AG20443 (cell line): ENCODE measurements at regions not wholly inside any gene's neighbourhood (a gene's known extent, or its start where the extent isn't known, plus 50 kb on each side); places are given as distances from the start of the nearest gene placed in this dataset.

Experiments used
- DNase-seq: peaks from one replicate; pipeline ENCODE4 v3.0.0; 2012; ENCODE audit warnings: low spot score, mixed read lengths

DNA sequence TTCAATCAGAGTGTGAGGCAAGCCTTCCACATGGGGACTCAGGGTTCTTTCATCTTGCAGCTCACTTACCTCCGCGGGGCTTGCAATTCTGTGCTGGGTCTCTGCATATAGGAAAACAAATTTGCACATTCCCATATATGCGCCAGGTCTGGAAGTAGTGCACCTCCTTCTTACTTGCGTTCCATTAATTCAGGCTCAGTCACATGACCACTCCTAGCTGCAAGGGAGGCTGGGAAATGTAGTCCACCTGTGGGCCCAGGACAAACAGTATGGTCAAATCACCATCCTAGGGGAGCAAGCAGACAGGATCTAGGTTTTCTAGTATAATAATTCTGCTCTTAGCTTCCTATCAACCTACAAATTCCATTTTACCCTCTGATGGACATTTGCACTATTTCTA, 160.4 kb downstream of the AACS start:
- DNase-seq = no peak

DNA sequence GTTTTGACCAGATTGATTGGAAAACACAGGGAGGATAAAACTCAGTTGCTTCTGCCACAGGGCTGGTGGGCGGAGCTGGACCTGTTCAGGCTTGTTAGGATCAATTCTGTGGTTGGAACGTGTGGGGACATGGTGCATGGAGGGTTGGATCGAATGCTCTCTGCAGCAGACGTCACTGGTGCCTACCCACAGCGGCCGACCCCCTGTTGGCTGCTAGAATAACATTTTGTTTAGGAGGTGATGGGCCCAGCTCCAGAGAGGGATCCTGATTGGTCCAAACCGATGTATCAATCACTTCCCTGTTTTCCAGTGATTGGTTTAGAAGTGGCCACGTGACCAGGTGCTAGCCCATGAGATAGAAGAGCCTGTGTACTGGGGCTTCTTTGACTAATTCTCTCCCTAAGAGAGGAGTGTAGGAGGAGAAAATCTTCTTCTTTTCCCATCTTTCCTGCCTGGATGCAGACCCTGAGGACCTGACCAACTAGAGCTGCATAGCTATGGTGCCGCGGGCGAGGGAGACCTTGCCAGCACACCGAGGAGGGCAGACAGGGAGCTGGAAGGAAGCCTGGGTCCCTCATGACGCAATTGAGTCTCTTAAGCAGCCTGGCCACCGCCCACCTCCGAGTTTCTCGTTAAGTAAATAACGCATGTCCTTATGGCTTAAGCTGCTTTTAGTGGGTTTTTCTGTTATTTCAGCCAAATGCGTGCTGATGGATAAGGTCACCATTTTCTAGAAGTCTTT, 163.5 kb downstream of the AACS start:
- no peak for DNase-seq

DNA sequence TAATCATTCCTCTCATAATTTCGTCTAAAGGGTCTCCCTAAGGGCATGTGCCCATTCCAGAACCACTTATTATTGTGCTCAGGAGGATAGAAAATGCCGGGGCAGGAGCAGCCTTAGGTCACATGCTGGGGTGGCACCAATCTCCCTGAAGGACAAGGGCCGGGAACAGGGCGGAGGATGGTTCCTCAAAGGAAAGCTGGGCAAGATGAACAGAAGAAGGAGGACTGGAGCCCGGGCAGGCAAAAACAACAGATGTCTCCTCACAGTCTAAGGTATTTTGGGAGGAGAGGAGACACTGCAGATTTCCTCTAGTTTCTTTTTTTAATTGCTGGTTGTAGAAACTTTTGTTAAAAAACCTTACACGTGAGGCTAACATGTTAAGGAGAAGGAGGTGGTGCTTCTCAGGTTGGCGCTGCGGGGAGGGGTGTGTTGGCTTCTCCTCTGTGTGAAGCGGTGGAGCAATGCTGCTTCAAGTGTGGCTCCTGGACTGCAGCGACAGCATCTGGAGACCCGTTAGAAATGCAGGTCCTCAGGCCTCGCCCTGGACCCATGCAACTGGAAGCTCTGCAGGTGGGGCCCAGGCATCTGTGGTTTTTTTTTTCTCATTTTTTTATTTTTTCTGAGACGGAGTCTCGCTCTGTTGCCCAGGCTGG, 164.8 kb downstream of the AACS start:
- no peak for DNase-seq

DNA sequence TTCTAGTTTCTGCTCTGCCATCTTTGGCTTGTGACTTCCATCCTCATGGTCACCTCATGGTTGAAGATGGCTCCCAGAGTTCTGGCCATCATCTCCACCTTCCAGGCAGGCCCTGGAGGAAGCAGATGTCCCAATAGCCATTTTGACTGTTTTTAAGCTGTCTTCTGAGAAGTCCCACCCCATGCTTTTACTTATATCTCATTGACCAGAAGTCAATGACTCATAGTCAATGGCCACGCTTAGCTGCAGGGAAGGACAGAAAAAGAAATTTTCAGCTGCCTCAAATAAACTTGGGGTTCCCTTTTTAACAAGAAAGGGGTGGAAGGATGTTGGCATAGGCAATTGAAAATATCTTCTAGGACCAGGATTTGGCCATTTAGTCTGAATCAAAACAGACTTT, 168.1 kb downstream of the AACS start:
- no peak for DNase-seq

DNA sequence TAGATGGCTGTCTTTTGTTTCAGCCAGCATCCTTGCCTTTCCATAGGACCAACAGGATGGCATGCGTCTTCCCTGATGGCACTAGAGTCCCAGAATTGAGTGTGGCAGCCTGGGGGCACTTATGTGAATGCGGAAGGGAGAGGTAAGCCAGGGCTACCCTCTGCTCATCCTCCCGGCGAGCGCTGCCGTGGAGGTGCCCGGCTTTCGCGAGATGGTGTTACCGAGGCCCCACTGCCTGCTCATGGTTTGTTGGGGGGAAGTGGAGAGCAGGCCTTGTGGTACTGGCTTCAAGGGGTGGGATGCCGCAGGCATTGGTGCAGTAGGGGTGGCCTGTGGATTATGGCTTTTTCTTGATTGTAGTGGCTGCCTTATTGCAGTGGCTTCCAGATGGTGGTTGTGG, 174.3 kb downstream of the AACS start:
- no peak for DNase-seq

DNA sequence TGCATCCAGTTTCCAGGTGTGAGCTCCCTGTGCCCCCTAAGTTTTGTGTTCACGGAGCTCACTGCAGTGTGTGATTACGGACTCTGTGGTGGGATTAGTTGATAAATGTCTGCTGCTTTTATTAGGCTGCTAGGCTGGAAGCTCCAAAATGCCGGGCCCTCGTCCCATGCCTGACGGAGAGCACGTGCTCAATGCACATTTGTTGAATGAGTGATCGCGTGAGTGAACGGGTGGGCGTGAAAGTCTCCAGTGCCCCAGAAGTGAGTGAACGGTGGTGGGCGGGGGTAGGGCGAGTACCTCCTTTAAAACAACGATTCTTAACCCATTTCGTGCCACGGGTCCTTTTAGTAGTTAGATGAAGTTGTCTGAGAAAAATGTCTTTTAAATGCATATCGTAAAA, 175.5 kb downstream of the AACS start:
- no peak for DNase-seq

DNA sequence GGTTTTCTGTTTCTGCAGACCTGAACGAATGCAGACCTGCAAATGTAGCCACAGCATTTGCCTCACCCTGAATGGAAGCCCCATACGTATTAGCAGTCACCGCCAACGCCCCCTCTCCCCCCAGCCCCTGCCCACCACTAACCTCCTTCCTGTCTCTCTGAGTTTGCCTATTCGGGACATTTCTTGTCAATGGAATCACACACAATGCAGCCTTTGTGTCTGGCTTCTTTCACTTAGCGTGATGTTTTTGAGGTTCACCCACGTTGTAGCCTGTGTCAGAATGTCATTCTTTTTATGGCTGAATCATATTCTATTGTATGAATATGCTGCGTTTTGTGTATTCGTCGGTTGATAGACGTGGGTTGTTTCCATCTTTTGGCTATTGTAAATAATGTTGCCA, 178.6 kb downstream of the AACS start:
- no peak for DNase-seq

DNA sequence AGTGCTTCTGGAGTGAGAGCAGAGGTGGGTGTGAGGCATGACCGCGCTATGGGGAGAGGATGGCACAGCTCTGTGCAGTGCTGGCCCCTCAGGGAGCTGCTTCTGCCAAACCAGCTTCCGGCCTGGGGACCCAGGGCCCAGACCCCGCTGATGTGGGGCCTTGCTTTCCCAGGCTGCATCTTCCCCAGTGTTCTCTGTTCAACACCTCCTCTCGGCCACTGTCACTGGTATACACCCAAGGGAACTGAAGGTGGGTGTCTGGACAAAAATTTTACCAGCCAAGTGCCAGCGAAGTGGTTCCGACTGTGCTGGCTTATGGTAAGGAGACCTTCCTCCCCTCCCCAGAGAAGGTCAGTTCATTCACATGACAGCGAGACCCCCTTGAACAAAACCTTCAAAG, 179.1 kb downstream of the AACS start:
- no peak for DNase-seq

DNA sequence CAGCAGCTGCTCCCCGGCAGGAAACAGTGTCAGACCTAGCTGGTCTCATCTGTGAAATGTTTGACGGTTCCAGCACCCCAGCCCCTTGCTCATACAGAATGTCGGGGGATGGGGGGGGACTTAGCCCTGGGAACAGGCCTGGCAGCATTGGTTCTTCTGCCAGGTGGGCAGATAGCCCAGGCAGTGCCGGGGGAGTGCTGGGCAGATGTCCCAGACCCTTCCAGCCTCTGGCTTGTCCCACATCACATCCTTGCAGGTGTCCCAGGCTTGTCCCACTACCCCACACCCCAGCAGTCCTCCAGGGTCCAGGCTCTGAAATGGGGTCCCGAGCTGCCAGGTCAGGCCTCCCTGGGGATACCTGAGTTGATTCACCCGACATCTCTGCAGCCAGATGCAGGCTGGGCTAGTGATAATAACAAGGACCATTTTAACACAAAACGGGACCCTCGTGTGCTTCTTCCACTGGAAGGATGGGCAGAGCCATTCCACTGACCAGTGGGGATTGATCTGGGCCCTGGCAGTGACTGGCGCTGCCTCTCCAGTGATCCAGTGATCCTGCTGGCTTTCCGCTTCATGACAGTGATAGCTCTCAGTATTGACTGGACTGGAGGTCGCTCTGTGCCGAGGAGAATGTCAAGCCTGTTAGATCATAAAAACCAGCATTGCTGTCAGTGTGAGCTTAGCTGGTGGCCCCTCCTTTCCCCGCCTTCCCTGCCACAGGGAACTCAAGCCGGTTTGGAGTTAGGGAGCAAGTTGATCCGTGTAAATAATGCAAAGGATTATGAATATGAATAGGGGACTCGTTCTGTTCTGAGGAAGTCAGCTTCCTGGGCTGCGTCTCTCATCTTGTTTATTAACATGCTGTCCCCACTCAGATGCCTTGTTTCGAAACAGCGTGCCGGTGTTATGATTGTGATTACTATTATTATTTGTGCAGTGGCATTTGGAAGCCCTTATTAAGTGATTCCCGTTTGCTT, 180.6 kb downstream of the AACS start:
- no peak for DNase-seq

DNA sequence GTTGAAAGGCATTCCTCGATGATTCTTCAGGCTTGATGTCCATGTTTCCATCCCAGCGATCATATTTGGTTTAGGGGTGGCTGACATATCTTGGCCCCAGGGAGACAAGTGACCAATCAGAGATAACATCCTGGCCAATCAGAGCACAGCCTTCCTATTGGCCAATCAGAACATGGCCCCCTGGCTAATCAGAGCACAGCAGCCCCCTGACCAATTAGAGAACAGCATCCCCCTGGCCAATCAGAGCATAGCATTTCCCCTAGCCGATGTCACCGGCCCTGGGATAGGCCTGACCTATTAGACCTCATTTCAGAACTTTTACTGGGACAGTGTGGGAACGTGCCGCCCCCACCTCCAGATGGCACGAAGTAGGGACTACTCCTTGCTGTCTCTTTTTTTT, 182.2 kb downstream of the AACS start:
- no peak for DNase-seq

DNA sequence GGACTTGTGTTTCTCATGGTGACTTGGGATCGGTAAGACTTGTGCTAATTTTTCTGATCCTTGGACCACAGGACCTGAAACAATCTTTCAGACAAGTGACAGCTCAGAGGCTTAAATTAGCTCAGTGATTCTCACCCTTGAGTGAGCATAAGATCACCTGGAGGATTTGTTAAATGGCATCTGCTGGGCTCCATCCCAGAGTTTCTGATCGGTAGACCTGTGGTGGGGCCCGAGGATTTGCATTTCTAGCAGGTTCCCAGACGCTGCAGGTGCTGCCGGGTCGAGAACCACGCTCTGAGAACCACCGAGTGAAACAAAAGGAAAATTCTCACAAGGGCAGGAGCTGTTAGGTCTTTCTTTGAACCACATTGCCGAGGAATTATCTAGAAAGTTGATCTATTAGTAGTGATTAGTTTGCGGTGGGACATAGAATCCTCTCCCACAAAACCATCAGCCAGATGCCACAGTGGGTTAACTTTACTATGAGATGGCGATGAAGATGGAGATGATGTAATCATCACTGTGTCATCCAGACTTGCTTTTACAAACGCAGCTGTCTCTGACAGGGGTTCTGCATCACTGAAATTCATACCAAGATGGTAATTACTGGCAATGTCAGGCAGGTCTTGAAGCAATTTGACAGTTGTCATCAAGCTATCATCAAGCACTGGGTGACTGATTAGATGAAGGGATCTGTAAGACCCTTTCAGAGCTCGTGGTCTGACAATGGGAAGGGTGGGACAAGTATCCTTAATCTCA, 184.0 kb downstream of the AACS start:
- no peak for DNase-seq

DNA sequence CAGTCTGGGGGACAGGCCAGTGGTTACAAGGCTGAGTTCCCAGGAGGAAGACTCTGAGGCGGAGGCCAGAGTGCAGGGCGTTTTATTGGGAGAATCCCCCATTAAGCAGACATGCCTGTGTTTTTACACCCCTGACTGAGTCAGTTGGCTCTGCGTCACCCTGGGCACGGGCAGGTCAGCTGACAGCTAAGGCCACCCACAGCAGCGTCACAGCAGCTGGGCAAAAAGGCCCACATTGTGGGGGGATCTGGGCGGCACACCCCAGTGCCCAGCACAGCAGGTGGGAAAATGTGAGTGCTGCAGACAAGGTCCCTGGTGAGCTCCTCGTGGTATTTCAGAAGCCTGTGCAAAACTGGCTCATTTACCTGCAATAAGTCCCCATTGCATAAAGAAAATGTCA, 184.7 kb downstream of the AACS start:
- no peak for DNase-seq

DNA sequence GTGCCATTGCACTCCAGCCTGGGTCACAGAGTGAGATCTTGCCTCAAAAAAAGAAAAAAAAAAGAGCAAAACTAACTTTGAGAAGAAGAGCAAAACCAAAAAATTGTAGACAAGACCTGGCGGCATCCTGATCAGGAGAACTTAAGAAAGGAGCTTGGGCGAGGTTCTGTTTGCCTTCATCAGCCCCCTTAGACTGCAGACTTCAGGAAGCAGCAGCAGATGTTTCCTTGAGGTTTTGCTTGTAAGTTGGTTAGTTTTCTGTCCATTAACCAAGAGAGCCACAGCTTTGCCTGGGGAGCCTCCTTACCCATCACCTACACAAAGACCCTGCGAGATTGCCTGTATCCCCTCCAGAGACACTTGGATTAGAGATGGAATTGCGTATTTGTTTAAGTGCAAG, 189.0 kb downstream of the AACS start:
- no peak for DNase-seq

DNA sequence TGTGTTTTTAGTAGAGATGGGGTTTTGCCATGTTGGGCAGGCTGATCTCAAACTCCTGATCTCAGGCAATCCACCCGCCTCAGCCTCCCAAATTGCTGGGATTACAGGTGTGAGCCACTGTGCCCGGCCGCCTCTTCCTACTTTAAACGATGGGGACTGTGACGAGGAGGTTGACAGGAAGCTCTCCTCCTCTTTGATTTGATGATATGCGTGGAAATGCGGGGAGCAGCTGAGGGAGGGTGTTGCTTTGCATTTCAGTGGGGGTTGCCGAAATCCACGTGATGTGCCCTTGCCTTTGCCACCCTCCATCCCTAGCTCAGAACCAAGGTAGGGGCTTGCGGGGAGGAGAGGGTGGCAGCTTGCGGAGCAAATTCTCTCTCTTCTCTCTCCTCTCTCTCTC, 189.6 kb downstream of the AACS start:
- DNase-seq = no peak

DNA sequence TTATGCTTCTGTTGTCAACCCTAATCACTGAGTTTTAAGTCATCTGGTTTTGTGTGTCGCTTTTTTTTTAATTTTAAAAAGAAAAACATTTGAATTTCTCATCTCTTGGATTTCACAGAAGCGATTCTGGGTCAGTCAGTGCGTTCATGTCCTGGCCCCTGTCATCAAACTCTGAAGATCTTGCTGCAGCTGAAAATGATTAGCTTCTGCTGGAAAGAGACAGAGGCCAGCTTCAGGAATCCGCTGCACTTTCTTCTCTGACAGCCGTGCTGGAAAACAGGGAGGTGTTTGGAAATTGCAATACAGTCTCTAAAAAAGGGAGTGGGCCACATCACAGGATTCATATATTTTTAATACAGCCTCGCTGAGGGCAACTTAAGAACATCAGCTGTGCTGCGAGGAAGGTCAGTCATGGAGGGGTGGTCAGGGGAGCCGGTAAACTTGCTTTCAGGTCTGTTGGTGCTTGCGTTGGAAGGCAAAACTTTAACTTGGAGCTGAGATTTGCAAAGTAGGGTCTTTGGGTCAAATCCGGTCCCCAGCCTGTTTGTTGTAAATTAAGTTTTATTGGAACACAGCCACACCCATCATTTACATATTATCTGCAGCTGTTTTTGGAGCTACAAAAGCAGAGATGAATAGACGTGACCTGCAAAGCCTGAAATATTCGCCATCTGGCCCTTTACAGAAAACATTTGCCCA, 190.8 kb downstream of the AACS start:
- no peak for DNase-seq

DNA sequence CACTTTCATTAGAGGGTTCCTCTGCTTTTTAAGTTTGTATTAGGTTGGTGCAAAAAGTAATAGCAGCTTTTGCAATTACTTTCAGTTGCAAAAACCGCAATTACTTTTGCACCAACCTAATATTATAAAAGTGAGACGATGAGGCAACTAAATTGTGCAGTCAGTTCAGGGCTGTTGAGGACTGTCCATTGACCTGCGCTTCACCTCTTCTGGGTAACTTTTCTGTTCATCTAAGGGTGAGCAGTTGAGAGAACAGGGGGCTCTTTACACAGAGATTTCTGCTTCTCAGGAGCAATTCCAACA, 191.3 kb downstream of the AACS start:
- DNase-seq = no peak

DNA sequence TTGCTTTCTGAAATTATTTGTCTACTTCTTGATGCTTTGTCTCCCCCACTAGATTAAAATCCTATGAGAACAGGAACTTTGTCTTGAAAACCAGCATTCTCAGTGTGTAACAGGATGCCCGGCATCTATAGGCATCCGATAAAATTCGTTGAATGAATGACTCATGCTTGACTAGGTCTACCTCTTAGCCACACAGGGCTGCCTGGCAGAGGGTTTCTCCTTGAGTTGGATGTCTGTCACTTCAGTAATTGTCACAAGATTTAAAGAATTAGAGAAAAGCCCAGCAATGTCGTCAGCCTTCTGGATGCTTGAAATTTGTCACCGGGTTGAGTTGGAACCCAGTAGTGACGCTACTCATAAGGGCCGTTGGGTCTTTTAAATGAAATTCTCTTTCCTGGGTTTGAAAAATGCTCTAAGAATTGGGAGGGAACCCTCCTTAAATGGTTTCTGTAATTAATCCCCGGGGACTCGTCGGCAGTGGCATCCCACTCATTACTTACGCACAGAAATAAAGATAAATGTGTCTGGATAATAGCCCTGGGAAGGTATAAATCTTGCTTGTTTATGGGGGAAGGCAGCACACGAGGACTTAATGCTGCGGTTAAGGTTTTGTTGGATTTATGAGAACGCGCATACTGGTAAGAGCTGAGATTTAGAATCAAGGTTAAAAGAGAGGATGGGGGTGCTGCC, 194.1 kb downstream of the AACS start:
- DNase-seq = no peak

DNA sequence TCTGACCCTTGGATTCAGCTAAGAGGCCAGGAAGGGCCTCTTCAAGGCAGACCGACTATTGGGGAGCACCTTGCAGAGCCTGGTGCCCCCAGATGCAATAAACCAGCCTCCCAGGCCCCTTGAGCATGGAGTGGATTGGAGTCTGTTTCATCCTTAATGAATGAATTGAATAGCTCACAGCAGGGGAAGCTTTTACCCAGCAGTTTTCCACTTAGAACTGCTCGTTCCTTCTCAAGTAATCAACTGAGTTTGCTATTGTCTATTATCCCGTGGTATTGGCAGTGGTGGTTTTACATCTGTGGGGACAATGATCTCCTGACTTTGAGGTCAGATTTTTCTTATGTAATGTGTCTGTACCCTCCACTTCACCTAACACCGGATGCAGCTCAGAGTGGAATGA, 197.6 kb downstream of the AACS start:
- DNase-seq = no peak

DNA sequence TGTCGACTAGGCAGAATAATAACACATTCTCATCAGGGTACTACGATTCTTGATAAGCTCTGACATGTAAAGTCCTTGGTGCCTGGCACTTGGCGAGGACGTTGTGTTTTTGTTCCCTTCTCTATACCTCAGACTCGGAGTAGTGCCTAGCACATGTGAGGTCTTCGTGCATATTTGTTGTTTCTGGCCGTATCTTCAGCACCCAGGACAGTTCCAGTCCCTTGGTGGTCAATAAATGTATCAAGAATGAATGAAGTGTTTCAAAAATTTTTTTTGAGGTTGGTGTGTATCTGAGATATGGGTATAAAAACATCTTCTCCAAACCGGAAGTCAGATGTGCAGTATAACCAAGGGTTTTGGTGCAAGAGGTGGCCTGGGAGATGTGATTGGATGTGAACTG, 198.2 kb downstream of the AACS start:
- DNase-seq = no peak

DNA sequence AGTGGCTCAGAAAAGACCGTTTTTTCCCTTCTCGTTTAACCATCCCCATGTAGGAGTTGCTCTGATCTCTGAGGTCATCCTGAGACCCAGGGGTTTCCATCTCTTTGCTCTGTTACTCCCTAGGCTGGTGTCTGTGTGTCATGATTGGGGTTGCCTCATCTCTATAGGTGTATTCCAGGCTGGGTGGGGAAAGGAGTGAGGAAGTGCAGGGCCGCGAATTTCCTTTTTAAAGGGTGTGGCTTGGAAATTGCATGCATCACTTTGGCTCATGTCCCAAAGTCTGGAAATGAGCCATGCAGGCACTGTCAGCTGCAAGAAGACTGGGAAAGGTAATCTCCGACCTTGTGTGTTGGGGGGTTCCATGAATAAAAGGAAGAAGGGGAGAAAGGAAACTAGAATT, 201.9 kb downstream of the AACS start:
- no peak for DNase-seq

DNA sequence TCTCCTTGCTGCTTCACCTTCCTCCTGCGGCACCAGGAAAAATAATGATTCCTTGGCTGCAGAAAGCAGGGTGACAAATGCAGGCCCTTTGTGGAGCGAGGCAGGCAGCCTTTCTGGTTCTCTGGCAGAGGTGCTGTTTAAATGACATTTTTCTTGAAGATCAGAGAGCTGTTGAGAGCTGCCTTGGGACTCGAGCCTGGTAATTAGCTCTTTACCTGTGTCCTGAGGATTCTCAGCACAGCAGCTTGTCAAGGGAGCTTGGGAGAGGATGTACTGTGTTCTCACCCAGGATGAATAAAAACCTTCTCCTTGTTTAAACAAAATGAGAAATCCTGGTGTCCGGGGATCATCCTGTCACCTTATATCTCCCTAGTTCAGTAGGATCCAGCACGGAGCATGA, 204.0 kb downstream of the AACS start:
- DNase-seq = no peak
